ENCODE measurements at regions not wholly inside any gene's neighbourhood (a gene's known extent, or its start where the extent isn't known, plus 50 kb on each side); places are given as distances from the start of the nearest gene placed in this dataset.

- Histone ChIP-seq H4K20me1 (ENCODE audit: insufficient read depth, low read length) (no peaks in the 10 kb centered on the region), H3K4me2 (ENCODE audit: low read length) (no peak overlapping the region), H3K4me3 (ENCODE audit: low read length) (no peak overlapping the region), H2AFZ (ENCODE audit: low read depth, low read length) (no peak overlapping the region), H3K36me3 (replicated peaks; ENCODE audit: low read depth, low read length) (no peaks in the 10 kb centered on the region), H3K9me3 (ENCODE audit: insufficient read depth, low read length) (no peaks in the 10 kb centered on the region), H3K4me1 (ENCODE audit: low read length) (no peaks in the 10 kb centered on the region), H3K9ac (ENCODE audit: low read length) (no peak overlapping the region), H3K27ac (ENCODE audit: low read length) (no peak overlapping the region), H3K27me3 (ENCODE audit: low read depth, low read length) (no peaks in the 10 kb centered on the region), H3K79me2 (ENCODE audit: low read length) (no peaks in the 10 kb centered on the region)
- no peak for TF ChIP-seq CTCF (IDR thresholded peaks at IDR 0.05; ENCODE audit: low read depth, low read length)
- TF ChIP-seq EZH2phosphoT487 (IDR thresholded peaks at IDR 0.05; ENCODE audit: low read depth), result no peak
Observed at GRCh38 chr6:94548201-94548600, 1029.1 kb upstream of the MANEA start.

GRCh38 chr6:94535798-94536197 is 1041.5 kb upstream of the MANEA start:
- H4K20me1 ChIP-seq (ENCODE audit: insufficient read depth, low read length), result no peaks in the 10 kb centered on the region
- H3K4me3 ChIP-seq (ENCODE audit: low read length), result no peak overlapping the region
- no peak overlapping the region for H3K9ac ChIP-seq (ENCODE audit: low read length)
- TF ChIP-seq CTCF (IDR thresholded peaks at IDR 0.05; ENCODE audit: low read depth, low read length) (no peak), EZH2phosphoT487 (IDR thresholded peaks at IDR 0.05; ENCODE audit: low read depth) (no peak)
- H3K4me2 ChIP-seq (ENCODE audit: low read length), result no peak overlapping the region
- no peaks in the 10 kb centered on the region for H3K27me3 ChIP-seq (ENCODE audit: low read depth, low read length)
- H2AFZ ChIP-seq (ENCODE audit: low read depth, low read length), result no peak overlapping the region
- H3K4me1 ChIP-seq (ENCODE audit: low read length), result no peaks in the 10 kb centered on the region
- H3K27ac ChIP-seq (ENCODE audit: low read length), result no peak overlapping the region
- H3K9me3 ChIP-seq (ENCODE audit: insufficient read depth, low read length), result no peaks in the 10 kb centered on the region
- H3K79me2 ChIP-seq (ENCODE audit: low read length), result no peaks in the 10 kb centered on the region
- no peaks in the 10 kb centered on the region for H3K36me3 ChIP-seq (replicated peaks; ENCODE audit: low read depth, low read length)

- Histone ChIP-seq H3K9ac (ENCODE audit: low read length) (no peak overlapping the region), H3K27ac (ENCODE audit: low read length) (no peak overlapping the region), H4K20me1 (ENCODE audit: insufficient read depth, low read length) (no peaks in the 10 kb centered on the region), H3K36me3 (replicated peaks; ENCODE audit: low read depth, low read length) (no peaks in the 10 kb centered on the region), H3K4me1 (ENCODE audit: low read length) (no peaks in the 10 kb centered on the region), H3K4me2 (ENCODE audit: low read length) (no peak overlapping the region), H3K9me3 (ENCODE audit: insufficient read depth, low read length) (no peaks in the 10 kb centered on the region), H3K27me3 (ENCODE audit: low read depth, low read length) (no peaks in the 10 kb centered on the region), H2AFZ (ENCODE audit: low read depth, low read length) (no peak overlapping the region), H3K4me3 (ENCODE audit: low read length) (no peak overlapping the region), H3K79me2 (ENCODE audit: low read length) (no peaks in the 10 kb centered on the region)
- TF ChIP-seq CTCF (IDR thresholded peaks at IDR 0.05; ENCODE audit: low read depth, low read length) (no peak), EZH2phosphoT487 (IDR thresholded peaks at IDR 0.05; ENCODE audit: low read depth) (no peak)
Observed at GRCh38 chr6:94511502-94512088, 1065.7 kb upstream of the MANEA start.

- no peaks in the 10 kb centered on the region for H3K36me3 ChIP-seq (replicated peaks; ENCODE audit: low read depth, low read length)
- no peak overlapping the region for H2AFZ ChIP-seq (ENCODE audit: low read depth, low read length)
- H3K4me1 ChIP-seq (ENCODE audit: low read length), result no peaks in the 10 kb centered on the region
- H3K4me3 ChIP-seq (ENCODE audit: low read length), result no peak overlapping the region
- H3K79me2 ChIP-seq (ENCODE audit: low read length), result no peaks in the 10 kb centered on the region
- H3K4me2 ChIP-seq (ENCODE audit: low read length), result no peak overlapping the region
- no peaks in the 10 kb centered on the region for H4K20me1 ChIP-seq (ENCODE audit: insufficient read depth, low read length)
- H3K27ac ChIP-seq (ENCODE audit: low read length), result no peak overlapping the region
- no peaks in the 10 kb centered on the region for H3K27me3 ChIP-seq (ENCODE audit: low read depth, low read length)
- TF ChIP-seq CTCF (IDR thresholded peaks at IDR 0.05; ENCODE audit: low read depth, low read length), result no peak
- no peak for TF ChIP-seq EZH2phosphoT487 (IDR thresholded peaks at IDR 0.05; ENCODE audit: low read depth)
- H3K9me3 ChIP-seq (ENCODE audit: insufficient read depth, low read length), result no peaks in the 10 kb centered on the region
- H3K9ac ChIP-seq (ENCODE audit: low read length), result no peak overlapping the region
Observed at GRCh38 chr6:94510877-94511276, 1066.5 kb upstream of the MANEA start.

All from OCI-LY3 (cell line).